ENCODE measurements at regions not wholly inside any gene's neighbourhood (a gene's known extent, or its start where the extent isn't known, plus 50 kb on each side); places are given as distances from the start of the nearest gene placed in this dataset.

- H3K27me3 ChIP-seq (ENCODE audit: control insufficient read depth, insufficient read depth, low read length) = no peaks in the 10 kb centered on the region
Measured at GRCh38 chr18:25962919-25963318, 127.5 kb downstream of the SS18 start.

GRCh38 chr18:25962176-25962575, 128.2 kb downstream of the SS18 start:
- no peaks in the 10 kb centered on the region for H3K27me3 ChIP-seq (ENCODE audit: control insufficient read depth, insufficient read depth, low read length)
- peaks cover 3% of the 10 kb centered on the region for H3K4me1 ChIP-seq (ENCODE audit: control insufficient read depth, insufficient read depth, low read length)
- H3K9me3 ChIP-seq (ENCODE audit: control insufficient read depth, insufficient read depth, low read length) = no peaks in the 10 kb centered on the region
- H3K4me3 ChIP-seq (ENCODE audit: low read depth, low read length) = no peak overlapping the region
- H3K9ac ChIP-seq (ENCODE audit: low read depth, low read length) = no peak overlapping the region
- no peaks in the 10 kb centered on the region for H3K36me3 ChIP-seq (ENCODE audit: control insufficient read depth, insufficient read depth, low read length)

More at GRCh38 chr18:25962919-25963318, 127.5 kb downstream of the SS18 start:
- no peaks in the 10 kb centered on the region for H3K36me3 ChIP-seq (ENCODE audit: control insufficient read depth, insufficient read depth, low read length)
- H3K4me3 ChIP-seq (ENCODE audit: low read depth, low read length) = no peak overlapping the region
- no peaks in the 10 kb centered on the region for H3K4me1 ChIP-seq (ENCODE audit: control insufficient read depth, insufficient read depth, low read length)
- no peak overlapping the region for H3K9ac ChIP-seq (ENCODE audit: low read depth, low read length)
- H3K9me3 ChIP-seq (ENCODE audit: control insufficient read depth, insufficient read depth, low read length) = no peaks in the 10 kb centered on the region

GRCh38 chr18:25957017-25957416, 133.4 kb downstream of the SS18 start:
- Histone ChIP-seq H3K36me3 (ENCODE audit: control insufficient read depth, insufficient read depth, low read length) (no peaks in the 10 kb centered on the region), H3K9me3 (ENCODE audit: control insufficient read depth, insufficient read depth, low read length) (no peaks in the 10 kb centered on the region), H3K4me1 (ENCODE audit: control insufficient read depth, insufficient read depth, low read length) (peaks cover 5% of the 10 kb centered on the region), H3K9ac (ENCODE audit: low read depth, low read length) (no peak overlapping the region), H3K4me3 (ENCODE audit: low read depth, low read length) (no peak overlapping the region), H3K27me3 (ENCODE audit: control insufficient read depth, insufficient read depth, low read length) (no peaks in the 10 kb centered on the region)

GRCh38 chr18:25953111-25953510, 137.3 kb downstream of the SS18 start:
- Histone ChIP-seq H3K4me3 (ENCODE audit: low read depth, low read length) (no peak overlapping the region), H3K27me3 (ENCODE audit: control insufficient read depth, insufficient read depth, low read length) (no peaks in the 10 kb centered on the region), H3K36me3 (ENCODE audit: control insufficient read depth, insufficient read depth, low read length) (no peaks in the 10 kb centered on the region), H3K9me3 (ENCODE audit: control insufficient read depth, insufficient read depth, low read length) (no peaks in the 10 kb centered on the region), H3K4me1 (ENCODE audit: control insufficient read depth, insufficient read depth, low read length) (peaks cover 5% of the 10 kb centered on the region), H3K9ac (ENCODE audit: low read depth, low read length) (no peak overlapping the region)

- no peak overlapping the region for H3K9ac ChIP-seq (ENCODE audit: low read depth, low read length)
- H3K9me3 ChIP-seq (ENCODE audit: control insufficient read depth, insufficient read depth, low read length) = no peaks in the 10 kb centered on the region
- H3K4me1 ChIP-seq (ENCODE audit: control insufficient read depth, insufficient read depth, low read length) = no peaks in the 10 kb centered on the region
- no peak overlapping the region for H3K4me3 ChIP-seq (ENCODE audit: low read depth, low read length)
- no peaks in the 10 kb centered on the region for H3K36me3 ChIP-seq (ENCODE audit: control insufficient read depth, insufficient read depth, low read length)
- no peaks in the 10 kb centered on the region for H3K27me3 ChIP-seq (ENCODE audit: control insufficient read depth, insufficient read depth, low read length)
Measured at GRCh38 chr18:25950321-25950720, 140.1 kb downstream of the SS18 start.

GRCh38 chr18:25946540-25946939, 143.9 kb downstream of the SS18 start:
- Histone ChIP-seq H3K9me3 (ENCODE audit: control insufficient read depth, insufficient read depth, low read length) (no peaks in the 10 kb centered on the region), H3K27me3 (ENCODE audit: control insufficient read depth, insufficient read depth, low read length) (no peaks in the 10 kb centered on the region), H3K9ac (ENCODE audit: low read depth, low read length) (no peak overlapping the region), H3K4me1 (ENCODE audit: control insufficient read depth, insufficient read depth, low read length) (no peaks in the 10 kb centered on the region), H3K4me3 (ENCODE audit: low read depth, low read length) (no peak overlapping the region), H3K36me3 (ENCODE audit: control insufficient read depth, insufficient read depth, low read length) (no peaks in the 10 kb centered on the region)

GRCh38 chr18:25935356-25935755, 155.1 kb downstream of the SS18 start:
- H3K9ac ChIP-seq (ENCODE audit: low read depth, low read length) = no peak overlapping the region
- H3K9me3 ChIP-seq (ENCODE audit: control insufficient read depth, insufficient read depth, low read length) = no peaks in the 10 kb centered on the region
- H3K27me3 ChIP-seq (ENCODE audit: control insufficient read depth, insufficient read depth, low read length) = no peaks in the 10 kb centered on the region
- H3K36me3 ChIP-seq (ENCODE audit: control insufficient read depth, insufficient read depth, low read length) = no peaks in the 10 kb centered on the region
- no peaks in the 10 kb centered on the region for H3K4me1 ChIP-seq (ENCODE audit: control insufficient read depth, insufficient read depth, low read length)
- H3K4me3 ChIP-seq (ENCODE audit: low read depth, low read length) = no peak overlapping the region

- Histone ChIP-seq H3K4me3 (ENCODE audit: low read depth, low read length) (no peak overlapping the region), H3K9me3 (ENCODE audit: control insufficient read depth, insufficient read depth, low read length) (no peaks in the 10 kb centered on the region), H3K4me1 (ENCODE audit: control insufficient read depth, insufficient read depth, low read length) (no peaks in the 10 kb centered on the region), H3K27me3 (ENCODE audit: control insufficient read depth, insufficient read depth, low read length) (no peaks in the 10 kb centered on the region), H3K9ac (ENCODE audit: low read depth, low read length) (no peak overlapping the region), H3K36me3 (ENCODE audit: control insufficient read depth, insufficient read depth, low read length) (no peaks in the 10 kb centered on the region)
Measured at GRCh38 chr18:25931126-25931525, 159.3 kb downstream of the SS18 start.

- Histone ChIP-seq H3K27me3 (ENCODE audit: control insufficient read depth, insufficient read depth, low read length) (no peaks in the 10 kb centered on the region), H3K36me3 (ENCODE audit: control insufficient read depth, insufficient read depth, low read length) (no peaks in the 10 kb centered on the region), H3K9ac (ENCODE audit: low read depth, low read length) (no peak overlapping the region)
Measured at GRCh38 chr18:25929787-25930186, 160.6 kb downstream of the SS18 start.

GRCh38 chr18:25927830-25928229, 162.6 kb downstream of the SS18 start:
- Histone ChIP-seq H3K9ac (ENCODE audit: low read depth, low read length) (no peak overlapping the region), H3K36me3 (ENCODE audit: control insufficient read depth, insufficient read depth, low read length) (no peaks in the 10 kb centered on the region), H3K4me3 (ENCODE audit: low read depth, low read length) (no peak overlapping the region), H3K4me1 (ENCODE audit: control insufficient read depth, insufficient read depth, low read length) (no peaks in the 10 kb centered on the region), H3K9me3 (ENCODE audit: control insufficient read depth, insufficient read depth, low read length) (no peaks in the 10 kb centered on the region), H3K27me3 (ENCODE audit: control insufficient read depth, insufficient read depth, low read length) (no peaks in the 10 kb centered on the region)

More at GRCh38 chr18:25929787-25930186, 160.6 kb downstream of the SS18 start:
- H3K4me1 ChIP-seq (ENCODE audit: control insufficient read depth, insufficient read depth, low read length) = no peaks in the 10 kb centered on the region
- no peaks in the 10 kb centered on the region for H3K9me3 ChIP-seq (ENCODE audit: control insufficient read depth, insufficient read depth, low read length)
- H3K4me3 ChIP-seq (ENCODE audit: low read depth, low read length) = no peak overlapping the region

GRCh38 chr18:25923193-25923592, 167.2 kb downstream of the SS18 start:
- Histone ChIP-seq H3K9me3 (ENCODE audit: control insufficient read depth, insufficient read depth, low read length) (no peaks in the 10 kb centered on the region), H3K9ac (ENCODE audit: low read depth, low read length) (no peak overlapping the region), H3K36me3 (ENCODE audit: control insufficient read depth, insufficient read depth, low read length) (no peaks in the 10 kb centered on the region), H3K27me3 (ENCODE audit: control insufficient read depth, insufficient read depth, low read length) (no peaks in the 10 kb centered on the region), H3K4me1 (ENCODE audit: control insufficient read depth, insufficient read depth, low read length) (no peaks in the 10 kb centered on the region), H3K4me3 (ENCODE audit: low read depth, low read length) (no peak overlapping the region)

- H3K9ac ChIP-seq (ENCODE audit: low read depth, low read length) = no peak overlapping the region
- no peaks in the 10 kb centered on the region for H3K27me3 ChIP-seq (ENCODE audit: control insufficient read depth, insufficient read depth, low read length)
- no peaks in the 10 kb centered on the region for H3K4me1 ChIP-seq (ENCODE audit: control insufficient read depth, insufficient read depth, low read length)
- no peaks in the 10 kb centered on the region for H3K36me3 ChIP-seq (ENCODE audit: control insufficient read depth, insufficient read depth, low read length)
- no peak overlapping the region for H3K4me3 ChIP-seq (ENCODE audit: low read depth, low read length)
- no peaks in the 10 kb centered on the region for H3K9me3 ChIP-seq (ENCODE audit: control insufficient read depth, insufficient read depth, low read length)
Measured at GRCh38 chr18:25921677-25922421, 168.6 kb downstream of the SS18 start.

Data from iPS-15b (cell line).